Epithelial cell of esophagus (primary cell): ENCODE measurements at regions not wholly inside any gene's neighbourhood (a gene's known extent, or its start where the extent isn't known, plus 50 kb on each side); places are given as distances from the start of the nearest gene placed in this dataset.
A peak's percentile ranks its signal among the peaks of the same experiment; 100 is the strongest.
"Not testable (repeated sequence)": the region's sequence is repeated elsewhere in the genome, so short reads cannot be mapped to it uniquely, and the experiment has no call there.

Experiments
- DNase-seq: peaks from one replicate; pipeline ENCODE4 v3.0.0; 2010; ENCODE audit warnings: low read depth
- H3K4me3 ChIP-seq: 2 replicates; pipeline ENCODE4 v1.5.1; 2011; ENCODE audit warnings: mild to moderate bottlenecking, low read length, control low read depth
- CTCF ChIP-seq: IDR thresholded peaks from 2 replicates; pipeline ENCODE4 v1.5.1; 2011; ENCODE audit warnings: low read depth, mild to moderate bottlenecking, low read length, control low read depth, inconsistent platforms; ENCODE audit not compliant: insufficient read depth; ENCODE audit errors: missing control alignments

GRCh38 chr6:28686446-28687027 lies 160.9 kb downstream of the GPX5 start:
- not testable (repeated sequence) for H3K4me3 ChIP-seq
- TF ChIP-seq CTCF = peak; percentile 62
- DNase-seq = peak; percentile 74

GRCh38 chr6:28687309-28687981 lies 161.8 kb downstream of the GPX5 start:
- peak; percentile 55 for DNase-seq
- H3K4me3 ChIP-seq = not testable (repeated sequence)

GRCh38 chr6:28691991-28692390 lies 166.3 kb downstream of the GPX5 start:
- not testable (repeated sequence) for H3K4me3 ChIP-seq
- peak; percentile 81 for DNase-seq

GRCh38 chr6:28693033-28693750 lies 167.5 kb downstream of the GPX5 start:
- TF ChIP-seq CTCF = no peak
- no peak overlapping the region for H3K4me3 ChIP-seq
- peak; percentile 22 for DNase-seq

GRCh38 chr6:28693751-28694443 lies 168.2 kb downstream of the GPX5 start:
- no peak overlapping the region for H3K4me3 ChIP-seq
- DNase-seq = no peak
- TF ChIP-seq CTCF = no peak

GRCh38 chr6:28695715-28696114 lies 170.0 kb downstream of the GPX5 start:
- peak; percentile 41 for DNase-seq
- TF ChIP-seq CTCF = no peak
- H3K4me3 ChIP-seq = peak overlapping the region; percentile 1

GRCh38 chr6:28696167-28696566 lies 170.5 kb downstream of the GPX5 start:
- peak; percentile 29 for DNase-seq
- TF ChIP-seq CTCF = no peak
- peak overlapping the region; percentile 1 for H3K4me3 ChIP-seq

GRCh38 chr6:28696682-28697081 lies 171.0 kb downstream of the GPX5 start:
- no peak for TF ChIP-seq CTCF
- DNase-seq = peak; percentile 24
- no peak overlapping the region for H3K4me3 ChIP-seq
